Activated B cell treated with CpG ODN at 0.5 μM for 24 hours (primary cell): ENCODE measurements at regions not wholly inside any gene's neighbourhood (a gene's known extent, or its start where the extent isn't known, plus 50 kb on each side); places are given as distances from the start of the nearest gene placed in this dataset.

Experiments
- ATAC-seq: fragments of 200-7000 bp; cut with Tn5 transposase; one replicate; pipeline ENCODE4 v1.10.0; 2021; ENCODE audit warnings: low read depth, mild to moderate bottlenecking, moderate library complexity
- CTCF ChIA-PET: fragments of 350-600 bp; sonication (Branson Sonifier 250); formaldehyde crosslinking; loops from one replicate; lab custom pipeline; 2021; ENCODE audit warnings: antibody characterized with exemption; lab: Charles Lee
- POLR2A ChIA-PET: fragments of 350-600 bp; sonication (Branson Sonifier 250); formaldehyde crosslinking; loops from one replicate; lab custom pipeline; 2021; ENCODE audit warnings: antibody characterized with exemption; lab: Charles Lee
- DNase-seq: peaks from one replicate; pipeline ENCODE4 v3.0.0; 2022
- H3K27ac Mint-ChIP-seq: one replicate; pipeline ENCODE4 v1.8.0; 2020; ENCODE audit warnings: mixed read lengths
- H3K27me3 Mint-ChIP-seq: one replicate; pipeline ENCODE4 v1.8.0; 2021; ENCODE audit warnings: mixed read lengths
- H3K36me3 Mint-ChIP-seq: one replicate; pipeline ENCODE4 v1.8.0; 2021; ENCODE audit warnings: low read depth, mixed read lengths
- H3K4me1 Mint-ChIP-seq: one replicate; pipeline ENCODE4 v1.8.0; 2021; ENCODE audit warnings: mixed read lengths
- H3K4me3 Mint-ChIP-seq: one replicate; pipeline ENCODE4 v1.8.0; 2020; ENCODE audit warnings: mild to moderate bottlenecking, mixed read lengths
- H3K9me3 Mint-ChIP-seq: one replicate; pipeline ENCODE4 v1.8.0; 2020; ENCODE audit warnings: mixed read lengths
- CTCF ChIP-seq: fragments of 200-600 bp; IDR thresholded peaks from one replicate; pipeline ENCODE4 v1.8.0; 2022; ENCODE audit warnings: antibody characterized with exemption, mild to moderate bottlenecking
- intact Hi-C: fragments of 100-400 bp; cut with micrococcal nuclease; formaldehyde crosslinking; loops from one replicate; pipeline ENCODE4 v1.15.1; 2024

GRCh38 chr5:92980491-92980890 lies 600.5 kb downstream of the NR2F1-AS1 start:
- CTCF ChIA-PET, result no interaction called here
- DNase-seq (no peak), ATAC-seq (no peak)
- POLR2A ChIA-PET, result no interaction called here
- Mint-ChIP-seq H3K4me3 (no peak overlapping the region), H3K9me3 (peaks cover 8% of the 10 kb centered on the region), H3K36me3 (no peaks in the 10 kb centered on the region), H3K27ac (no peak overlapping the region), H3K4me1 (no peaks in the 10 kb centered on the region), H3K27me3 (no peaks in the 10 kb centered on the region)
- intact Hi-C loops, result no loop called here
- TF ChIP-seq CTCF, result no peak

DNA sequence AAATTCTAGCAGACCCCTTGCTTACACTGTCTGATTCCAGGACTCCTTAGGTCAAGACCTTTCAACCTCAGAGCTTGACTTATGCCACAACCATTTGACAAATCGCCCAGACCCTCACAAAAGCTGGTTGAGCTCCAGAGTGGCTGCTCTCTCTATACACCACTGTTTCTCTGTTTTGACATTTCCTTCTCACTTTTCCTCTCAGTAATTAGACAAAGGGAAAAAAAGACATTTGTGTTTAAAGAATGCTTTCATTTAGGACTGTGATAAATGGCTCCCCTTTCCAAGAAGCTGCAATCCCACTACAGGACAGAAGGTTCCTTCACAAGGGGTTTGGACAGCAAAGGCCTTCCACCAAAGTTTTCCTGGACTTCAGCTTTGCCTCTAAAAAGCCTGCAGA lies 601.3 kb downstream of the NR2F1-AS1 start:
- POLR2A ChIA-PET, result no interaction called here
- intact Hi-C loops, result no loop called here
- TF ChIP-seq CTCF, result no peak
- Mint-ChIP-seq H3K27me3 (no peaks in the 10 kb centered on the region), H3K4me1 (no peaks in the 10 kb centered on the region), H3K27ac (no peak overlapping the region), H3K36me3 (no peaks in the 10 kb centered on the region), H3K4me3 (no peak overlapping the region), H3K9me3 (peaks cover 4% of the 10 kb centered on the region)
- ATAC-seq, result no peak
- CTCF ChIA-PET, result no interaction called here
- no peak for DNase-seq

DNA sequence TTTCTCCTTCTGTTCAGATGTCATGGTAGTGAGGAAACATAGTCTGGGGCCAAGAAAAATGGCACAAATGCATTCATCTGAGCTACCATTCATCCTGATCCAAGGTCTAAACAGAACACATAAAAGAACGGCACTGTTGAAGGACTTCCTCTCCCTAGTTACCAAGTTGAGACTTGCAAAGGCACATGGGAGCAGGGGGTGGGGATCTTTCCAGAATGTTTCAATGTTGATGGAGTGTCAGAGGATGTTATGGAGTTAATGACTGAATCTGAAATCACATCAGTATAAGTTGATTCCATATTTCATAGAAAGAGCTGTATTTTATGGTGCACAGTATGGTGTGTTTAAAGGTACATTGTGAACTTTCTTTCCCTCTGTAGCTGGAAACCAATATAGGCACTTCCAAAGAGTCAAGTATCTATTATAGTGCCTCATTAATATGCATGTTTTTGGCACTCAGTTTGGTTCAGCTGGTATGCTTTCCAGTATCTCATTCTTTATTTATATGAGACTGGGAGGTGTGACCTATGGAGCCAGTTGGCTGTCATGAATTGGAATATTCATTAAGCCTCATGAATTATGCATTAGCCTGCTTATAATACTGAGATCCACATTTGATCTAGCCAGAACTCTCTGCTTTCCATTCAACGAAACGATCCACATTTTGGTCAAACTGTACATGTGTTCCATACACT lies 603.0 kb downstream of the NR2F1-AS1 start:
- ChIA-PET POLR2A (no interaction called here), CTCF (no interaction called here)
- Mint-ChIP-seq H3K4me1 (no peaks in the 10 kb centered on the region), H3K27ac (no peak overlapping the region), H3K9me3 (peaks cover 3% of the 10 kb centered on the region), H3K27me3 (no peaks in the 10 kb centered on the region), H3K4me3 (no peak overlapping the region), H3K36me3 (no peaks in the 10 kb centered on the region)
- intact Hi-C loops, result no loop called here
- no peak for ATAC-seq
- DNase-seq, result no peak
- TF ChIP-seq CTCF, result no peak

DNA sequence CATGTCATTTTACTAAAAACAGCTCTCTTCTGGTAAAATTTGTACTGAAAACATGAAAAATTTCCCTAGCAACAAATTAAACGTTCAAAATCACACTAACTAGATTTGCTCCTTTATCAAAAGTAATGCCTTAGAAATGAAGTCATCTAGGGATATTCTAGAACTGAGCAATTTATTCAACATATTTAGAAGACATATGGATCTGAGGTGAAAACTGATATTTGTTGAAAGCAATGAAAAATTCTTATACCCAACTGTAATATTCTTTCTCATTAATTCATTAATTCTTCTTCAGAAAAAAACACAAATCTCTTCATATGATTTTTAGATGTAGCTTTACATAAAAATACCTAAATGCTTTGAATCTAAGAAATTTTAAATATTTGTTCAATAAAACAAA lies 604.9 kb downstream of the NR2F1-AS1 start:
- no peaks in the 10 kb centered on the region for H3K4me1 Mint-ChIP-seq
- H3K27me3 Mint-ChIP-seq, result no peaks in the 10 kb centered on the region
- POLR2A ChIA-PET, result no interaction called here
- intact Hi-C loops, result no loop called here
- DNase-seq (no peak), ATAC-seq (no peak)
- no peaks in the 10 kb centered on the region for H3K9me3 Mint-ChIP-seq
- CTCF ChIA-PET, result no interaction called here
- H3K36me3 Mint-ChIP-seq, result no peaks in the 10 kb centered on the region
- no peak overlapping the region for H3K4me3 Mint-ChIP-seq
- no peak overlapping the region for H3K27ac Mint-ChIP-seq
- TF ChIP-seq CTCF, result no peak

DNA sequence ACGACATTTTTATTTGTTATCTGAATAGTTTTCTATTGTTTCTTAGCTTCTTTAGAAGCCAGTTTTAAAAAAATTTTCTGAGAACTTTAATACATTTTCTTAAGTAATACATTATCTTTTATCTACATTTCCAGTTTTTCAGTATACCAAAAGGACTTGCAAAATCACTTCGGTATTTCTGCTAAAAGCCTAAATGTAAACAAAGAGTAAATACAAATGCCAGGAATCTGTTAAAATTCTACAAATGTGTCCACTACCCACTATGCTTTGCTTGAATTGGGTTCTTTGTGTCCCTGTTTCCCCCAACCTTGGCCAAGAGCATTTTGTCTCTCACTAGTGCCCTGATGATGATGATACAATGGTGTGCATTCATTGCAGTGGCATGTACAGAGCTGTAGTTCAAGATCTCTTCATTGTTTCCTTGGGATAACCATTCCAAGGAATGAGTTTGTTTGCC lies 611.2 kb downstream of the NR2F1-AS1 start:
- CTCF ChIA-PET, result no interaction called here
- Mint-ChIP-seq H3K4me1 (no peaks in the 10 kb centered on the region), H3K36me3 (no peaks in the 10 kb centered on the region), H3K4me3 (no peak overlapping the region), H3K27me3 (no peaks in the 10 kb centered on the region), H3K9me3 (peaks cover 2% of the 10 kb centered on the region), H3K27ac (no peak overlapping the region)
- no peak for DNase-seq
- intact Hi-C loops, result no loop called here
- POLR2A ChIA-PET, result no interaction called here
- TF ChIP-seq CTCF, result no peak
- ATAC-seq, result no peak
